Fibroblast of skin of back (primary cell): ENCODE measurements at regions not wholly inside any gene's neighbourhood (a gene's known extent, or its start where the extent isn't known, plus 50 kb on each side); places are given as distances from the start of the nearest gene placed in this dataset.

Experiments used
- DNase-seq: peaks from one replicate; pipeline ENCODE4 v3.0.0-alpha.2; 2013

GRCh38 chr15:61318802-61319525 is 89.9 kb upstream of the RORA start:
- DNase-seq: no peak

- no peak for DNase-seq
Observed at GRCh38 chr15:61318301-61318700, 89.2 kb upstream of the RORA start.

GRCh38 chr15:61315471-61315870 is 86.4 kb upstream of the RORA start:
- no peak for DNase-seq

GRCh38 chr15:61314427-61314826 is 85.3 kb upstream of the RORA start:
- DNase-seq: no peak

GRCh38 chr15:61309617-61310016 is 80.5 kb upstream of the RORA start:
- no peak for DNase-seq

GRCh38 chr15:61309031-61309511 is 80.0 kb upstream of the RORA start:
- DNase-seq: no peak

- no peak for DNase-seq
Observed at GRCh38 chr15:61308437-61308836, 79.3 kb upstream of the RORA start.

- no peak for DNase-seq
Observed at GRCh38 chr15:61307474-61307873, 78.4 kb upstream of the RORA start.

GRCh38 chr15:61301701-61302100 is 72.6 kb upstream of the RORA start:
- DNase-seq: no peak

GRCh38 chr15:61299075-61299763 is 70.1 kb upstream of the RORA start:
- no peak for DNase-seq

- no peak for DNase-seq
Observed at GRCh38 chr15:61295239-61295638, 66.1 kb upstream of the RORA start.

GRCh38 chr15:61282661-61283060 is 53.6 kb upstream of the RORA start:
- DNase-seq: no peak

GRCh38 chr15:61281328-61281727 is 52.2 kb upstream of the RORA start:
- DNase-seq: no peak
